Activated CD8-positive, alpha-beta T cell treated with anti-CD3 and anti-CD28 coated beads for 36 hours (primary cell): ENCODE measurements at regions not wholly inside any gene's neighbourhood (a gene's known extent, or its start where the extent isn't known, plus 50 kb on each side); places are given as distances from the start of the nearest gene placed in this dataset.

ENCODE experiments used
- ATAC-seq: fragments of 200-7000 bp; cut with Tn5 transposase; one replicate; pipeline ENCODE4 v1.10.0; 2021; ENCODE audit warnings: mild to moderate bottlenecking, moderate library complexity
- CTCF ChIA-PET: fragments of 350-600 bp; sonication (Branson Sonifier 250); formaldehyde crosslinking; loops from one replicate; lab custom pipeline; 2021; ENCODE audit warnings: antibody characterized with exemption; lab: Charles Lee
- POLR2A ChIA-PET: fragments of 350-600 bp; sonication (Branson Sonifier 250); formaldehyde crosslinking; loops from one replicate; lab custom pipeline; 2021; ENCODE audit warnings: antibody characterized with exemption; lab: Charles Lee
- DNase-seq: peaks from one replicate; pipeline ENCODE4 v3.0.0-alpha.2; 2020
- H3K27ac Mint-ChIP-seq: one replicate; pipeline ENCODE4 v1.8.0; 2021; ENCODE audit warnings: mild to moderate bottlenecking, mixed read lengths
- H3K27me3 Mint-ChIP-seq: one replicate; pipeline ENCODE4 v1.8.0; 2021; ENCODE audit warnings: mixed read lengths
- H3K36me3 Mint-ChIP-seq: one replicate; pipeline ENCODE4 v1.8.0; 2021; ENCODE audit warnings: low read depth, mixed read lengths
- H3K4me1 Mint-ChIP-seq: one replicate; pipeline ENCODE4 v1.8.0; 2021; ENCODE audit warnings: low read depth, mixed read lengths
- H3K4me3 Mint-ChIP-seq: one replicate; pipeline ENCODE4 v1.8.0; 2021; ENCODE audit warnings: mild to moderate bottlenecking, moderate library complexity, mixed read lengths
- H3K9me3 Mint-ChIP-seq: one replicate; pipeline ENCODE4 v1.8.0; 2021; ENCODE audit warnings: mixed read lengths
- CTCF ChIP-seq: fragments of 200-600 bp; IDR thresholded peaks from one replicate; pipeline ENCODE4 v1.8.0; 2022; ENCODE audit warnings: antibody characterized with exemption, mild to moderate bottlenecking
- intact Hi-C: fragments of 100-400 bp; cut with micrococcal nuclease; formaldehyde crosslinking; loops from one replicate; pipeline ENCODE4 v1.10.0; 2022

- H3K9me3 Mint-ChIP-seq, result no peaks in the 10 kb centered on the region
- no peaks in the 10 kb centered on the region for H3K27me3 Mint-ChIP-seq
- intact Hi-C loops, result loop anchor here (10.0 kb wide), 1 partner anchor 163 kb away; no protein-coding TSS in a partner anchor
- H3K4me1 Mint-ChIP-seq, result peaks cover 1% of the 10 kb centered on the region
- H3K27ac Mint-ChIP-seq, result no peak overlapping the region
- ChIA-PET CTCF (interaction anchor here (0.7 to 2.3 kb wide), 35 partner anchors 9 to 535 kb away, joined by 3 to 23 read pairs (median 3); no protein-coding TSS in a partner anchor), POLR2A (no interaction called here)
- H3K36me3 Mint-ChIP-seq, result no peaks in the 10 kb centered on the region
- DNase-seq (peak; percentile 77), ATAC-seq (peak; percentile 80)
- TF ChIP-seq CTCF, result peak; percentile 88
- H3K4me3 Mint-ChIP-seq, result no peak overlapping the region
These were observed 130.1 kb downstream of the SPTSSA start for GRCh38 chr14:34331728-34332623.

GRCh38 chr14:34330846-34331245 is 131.2 kb downstream of the SPTSSA start:
- CTCF ChIA-PET, result interaction anchor here (1.1 to 2.3 kb wide), 13 partner anchors 8 to 534 kb away, joined by 3 to 23 read pairs (median 4); no protein-coding TSS in a partner anchor
- intact Hi-C loops, result loop anchor here (10.0 kb wide), 1 partner anchor 164 kb away; no protein-coding TSS in a partner anchor
- Mint-ChIP-seq H3K9me3 (no peaks in the 10 kb centered on the region), H3K27ac (no peak overlapping the region), H3K4me1 (peaks cover 1% of the 10 kb centered on the region), H3K4me3 (no peak overlapping the region), H3K27me3 (no peaks in the 10 kb centered on the region), H3K36me3 (no peaks in the 10 kb centered on the region)
- no peak for TF ChIP-seq CTCF
- DNase-seq (no peak), ATAC-seq (no peak)
- POLR2A ChIA-PET, result no interaction called here

- ChIA-PET POLR2A (no interaction called here), CTCF (interaction anchor here (1.1 to 2.2 kb wide), 6 partner anchors 8 to 170 kb away, joined by 3 to 7 read pairs (median 4); no protein-coding TSS in a partner anchor)
- H3K27me3 Mint-ChIP-seq, result no peaks in the 10 kb centered on the region
- no peak for TF ChIP-seq CTCF
- H3K36me3 Mint-ChIP-seq, result no peaks in the 10 kb centered on the region
- no peaks in the 10 kb centered on the region for H3K9me3 Mint-ChIP-seq
- intact Hi-C loops, result loop anchor here (10.0 kb wide), 2 partner anchors 484 to 1754 kb away; no protein-coding TSS in a partner anchor
- H3K4me3 Mint-ChIP-seq, result no peak overlapping the region
- DNase-seq (no peak), ATAC-seq (no peak)
- peaks cover 1% of the 10 kb centered on the region for H3K4me1 Mint-ChIP-seq
- no peak overlapping the region for H3K27ac Mint-ChIP-seq
These were observed 132.7 kb downstream of the SPTSSA start for GRCh38 chr14:34329301-34329700.

- Mint-ChIP-seq H3K4me1 (peaks cover 1% of the 10 kb centered on the region), H3K4me3 (no peak overlapping the region), H3K36me3 (no peaks in the 10 kb centered on the region), H3K27ac (no peak overlapping the region), H3K9me3 (no peaks in the 10 kb centered on the region), H3K27me3 (no peaks in the 10 kb centered on the region)
- DNase-seq (no peak), ATAC-seq (no peak)
- TF ChIP-seq CTCF, result no peak
- POLR2A ChIA-PET, result no interaction called here
- CTCF ChIA-PET, result interaction anchor here (1.0 to 2.2 kb wide), 6 partner anchors 9 to 1769 kb away, joined by 3 to 7 read pairs (median 4); no protein-coding TSS in a partner anchor
- intact Hi-C loops, result loop anchor here (10.0 kb wide), 2 partner anchors 483 to 1753 kb away; no protein-coding TSS in a partner anchor
These were observed 133.9 kb downstream of the SPTSSA start for GRCh38 chr14:34328178-34328577.
